HepG2 (cell line): ENCODE measurements at regions not wholly inside any gene's neighbourhood (a gene's known extent, or its start where the extent isn't known, plus 50 kb on each side); places are given as distances from the start of the nearest gene placed in this dataset.

Source experiments
- ATAC-seq: fragments of 200-7000 bp; cut with Tn5 transposase; 3 replicates; pipeline ENCODE4 v1.9.1; 2020; ENCODE audit warnings: mild to moderate bottlenecking, moderate library complexity
- BruUV-seq: library from RNA; stranded (reverse); fragments of 400-500 nt; replicated peaks from 2 replicates; lab custom pipeline; 2021; lab: Mats Ljungman, UMichigan
- CTCF ChIA-PET: fragments of 300-600 bp; formaldehyde crosslinking; extraction: SDS; loops from one replicate; lab custom pipeline; 2021; ENCODE audit warnings: low total read pairs, inconsistent platforms, low intra/inter-chr PET ratio; lab: Yijun Ruan, JAX
- POLR2A ChIA-PET: fragments of 350-600 bp; sonication (Branson Sonifier 250); formaldehyde crosslinking; loops from one replicate; lab custom pipeline; 2020; ENCODE audit warnings: antibody characterized with exemption, inconsistent platforms; lab: Yijun Ruan, JAX
- DNase-seq: peaks from one replicate; pipeline ENCODE4 v3.0.0-alpha.2; 2015; ENCODE audit warnings: low spot score
- FAIRE-seq: peaks from 3 replicates; lab custom pipeline; 2011; peaks lifted over from hg19 to GRCh38; lab: Jason Lieb, UNC
- H2AFZ ChIP-seq: one replicate; pipeline ENCODE4 v1.6.1; 2011; ENCODE audit warnings: low read length, inconsistent platforms
- H3K27ac ChIP-seq: fragments of 300-600 bp; 3 replicates; pipeline ENCODE4 v1.8.0; 2011; ENCODE audit warnings: mixed run types, mild to moderate bottlenecking, mixed read lengths, low read length, inconsistent platforms; ENCODE audit not compliant: insufficient read depth; ENCODE audit errors: extremely low read length
- H3K27me3 ChIP-seq, 2 experiments: fragments of 200-600 bp in 1 of 2; 2 replicates in 1 of 2; 3 replicates in 1 of 2; pipeline versions ENCODE4 v1.6.0 to v1.8.0; 2011; ENCODE audit warnings: low read length in 2 of 2, mild to moderate bottlenecking in 2 of 2, moderate library complexity in 2 of 2, inconsistent platforms in 1 of 2; ENCODE audit not compliant: insufficient read depth in 2 of 2, control insufficient read depth in 1 of 2
- H3K36me3 ChIP-seq, 2 experiments: fragments of 200-600 bp in 1 of 2; replicated peaks in 1 of 2; 2 replicates in 1 of 2; 3 replicates in 1 of 2; pipeline versions ENCODE4 v1.5.1 to v1.8.0; 2011; ENCODE audit warnings: low read length in 2 of 2, inconsistent platforms in 1 of 2; ENCODE audit not compliant: insufficient read depth in 2 of 2, control insufficient read depth in 1 of 2
- H3K4me1 ChIP-seq: 2 replicates; pipeline ENCODE4 v1.5.1; 2012; ENCODE audit warnings: low read length, inconsistent platforms; ENCODE audit not compliant: insufficient read depth
- H3K4me2 ChIP-seq: 2 replicates; pipeline ENCODE4 v1.6.0; 2011; ENCODE audit warnings: low read depth, low read length, inconsistent platforms
- H3K4me3 ChIP-seq, 3 experiments: fragments of 200-600 bp in 1 of 3; sonication (generic), shearing (Covaris generic) in 1 of 3; replicated peaks in 1 of 3; 2 replicates each; pipeline ENCODE4 v1.5.1; 2011 to 2016; ENCODE audit warnings: low read length in 3 of 3, inconsistent platforms in 2 of 3, low read depth in 2 of 3, mild to moderate bottlenecking in 2 of 3, control low read depth in 1 of 3, mixed read lengths in 1 of 3; ENCODE audit not compliant: insufficient read depth in 1 of 3
- H3K79me2 ChIP-seq: one replicate; pipeline ENCODE4 v1.6.1; 2011; ENCODE audit warnings: low read length, inconsistent platforms; ENCODE audit not compliant: insufficient read depth
- H3K9ac ChIP-seq: 2 replicates; pipeline ENCODE4 v1.6.0; 2011; ENCODE audit warnings: mild to moderate bottlenecking, low read depth, low read length, inconsistent platforms; ENCODE audit not compliant: insufficient read depth
- H3K9me3 ChIP-seq: 2 replicates; pipeline ENCODE4 v1.5.1; 2012; ENCODE audit warnings: mild to moderate bottlenecking, low read length
- H4K20me1 ChIP-seq: 2 replicates; pipeline ENCODE4 v1.6.0; 2011; ENCODE audit warnings: inconsistent platforms, mild to moderate bottlenecking, low read length, moderate library complexity; ENCODE audit not compliant: insufficient read depth
- KLF16 ChIP-seq, 2 experiments: sonication (generic) in 1 of 2; formaldehyde crosslinking in 1 of 2; IDR thresholded peaks; 2 replicates each; pipeline versions ENCODE4 v1.6.1 to v1.8.0; 2016 to 2023; ENCODE audit warnings: missing genetic modification reagents in 2 of 2, missing compliant biosample characterization in 1 of 2
- LCORL ChIP-seq, 2 experiments: fragments of 450-650 bp in 1 of 2; sonication (generic) in 1 of 2; formaldehyde crosslinking in 1 of 2; IDR thresholded peaks; 2 replicates each; pipeline versions ENCODE4 v1.5.0 to v1.6.1; 2017 to 2020; ENCODE audit warnings: antibody characterized with exemption in 1 of 2, missing genetic modification reagents in 1 of 2
- SMARCC2 ChIP-seq: fragments of 450-650 bp; IDR thresholded peaks from 2 replicates; pipeline ENCODE4 v1.6.1; 2017; ENCODE audit warnings: antibody characterized with exemption, mild to moderate bottlenecking
- YY1 ChIP-seq: IDR thresholded peaks from 2 replicates; pipeline ENCODE4 v1.6.1; 2011; ENCODE audit warnings: low read length, low read depth, moderate library complexity, mild to moderate bottlenecking; ENCODE audit not compliant: insufficient read depth, insufficient replicate concordance
- ZFP82 ChIP-seq: sonication (generic); formaldehyde crosslinking; IDR thresholded peaks from 2 replicates; pipeline ENCODE4 v1.5.1; 2020; ENCODE audit warnings: mild to moderate bottlenecking, missing genetic modification reagents, borderline replicate concordance
- ZNF543 ChIP-seq: sonication (generic); formaldehyde crosslinking; IDR thresholded peaks from 2 replicates; pipeline ENCODE4 v1.4.0; 2020; ENCODE audit warnings: mild to moderate bottlenecking, missing genetic modification reagents
- ZNF550 ChIP-seq: sonication (generic); formaldehyde crosslinking; IDR thresholded peaks from 2 replicates; pipeline ENCODE4 v1.4.0; 2020; ENCODE audit warnings: mild to moderate bottlenecking, missing genetic modification reagents, borderline replicate concordance
- WGBS: methylation state at CpG from one replicate; pipeline ENCODE4 v1.1.6; 2017; ENCODE audit warnings: low lambda C conversion rate; 5-methylcytosine and 5-hydroxymethylcytosine counted together
- in situ Hi-C: cut with HindIII; loops from 2 replicates; pipeline ENCODE4 v1.10.0; 2017; ENCODE audit warnings: low pct_unique_long_range_greater_than_20kb; ENCODE audit not compliant: extremely low pct_ligation_motif_present
- intact Hi-C: fragments of 100-400 bp; cut with micrococcal nuclease; formaldehyde crosslinking; loops from one replicate; pipeline ENCODE4 v1.10.0; 2022; ENCODE audit not compliant: unreplicated experiment
- TF ChIP-seq, protein P1 (sequence below): sonication (generic); formaldehyde crosslinking; IDR thresholded peaks from 2 replicates; pipeline ENCODE4 v1.8.1; 2023; ENCODE audit warnings: mild to moderate bottlenecking, missing genetic modification reagents
- TF ChIP-seq, protein P2 (sequence below): sonication (generic); formaldehyde crosslinking; IDR thresholded peaks from 2 replicates; pipeline ENCODE4 v1.5.0; 2020; ENCODE audit warnings: mild to moderate bottlenecking, missing genetic modification reagents, borderline replicate concordance
- TF ChIP-seq, protein P3 (sequence below): sonication (generic); formaldehyde crosslinking; IDR thresholded peaks from 2 replicates; pipeline ENCODE4 v1.9.0; 2021; ENCODE audit warnings: missing genetic modification reagents, borderline replicate concordance

DNA sequence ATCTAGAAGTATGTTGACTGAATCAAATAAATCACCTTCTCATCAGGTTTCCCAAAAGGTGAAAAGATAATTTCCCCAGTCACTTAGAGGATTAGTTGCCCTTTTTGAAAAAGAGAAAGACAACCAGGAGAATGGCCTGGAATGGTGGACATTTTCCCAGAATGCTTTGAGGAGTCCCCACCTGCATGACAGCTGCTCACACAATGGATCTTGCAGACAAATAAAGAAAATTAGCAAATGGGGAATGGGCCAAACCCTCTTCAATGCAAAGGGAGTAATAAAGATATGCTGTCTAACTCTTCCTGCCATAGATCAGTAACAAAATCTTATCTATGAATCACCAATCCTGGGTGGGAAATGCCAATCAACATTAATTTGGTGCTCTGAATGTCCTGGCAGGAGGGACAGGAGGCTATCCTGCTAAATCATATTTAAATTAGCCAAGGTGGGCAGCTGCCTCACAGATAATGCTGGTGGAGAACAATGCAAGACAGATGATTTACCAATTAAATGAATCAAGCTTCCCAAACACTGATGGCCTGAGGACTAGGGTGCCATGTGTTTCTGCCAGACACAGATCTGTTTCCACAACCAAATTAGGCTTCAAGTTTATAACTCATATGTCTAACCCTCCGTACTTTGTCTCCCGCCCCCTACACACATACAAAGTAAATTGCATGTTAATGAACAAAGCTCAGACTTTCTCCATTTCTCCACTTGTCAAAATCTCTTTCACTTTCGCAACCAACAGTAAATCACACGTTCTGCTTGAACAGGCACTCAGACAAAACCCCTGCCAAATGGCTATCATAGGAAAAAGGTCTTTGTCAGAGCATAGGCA, 488.0 kb upstream of the PLXNA2 start:
- H3K4me1 ChIP-seq: no peaks in the 10 kb centered on the region
- WGBS: 11% methylated on average over 4 of the region's 4 CpGs
- FAIRE-seq (no peak), ATAC-seq (no peak), DNase-seq (no peak)
- ChIA-PET POLR2A (no interaction called here), CTCF (no interaction called here)
- H2AFZ ChIP-seq: no peak overlapping the region
- no peaks in the 10 kb centered on the region for H3K79me2 ChIP-seq
- no peak overlapping the region for H3K4me2 ChIP-seq
- H3K4me3 ChIP-seq: no peak overlapping the region
- no peak overlapping the region for H3K9ac ChIP-seq
- no peaks in the 10 kb centered on the region for H4K20me1 ChIP-seq
- H3K36me3 ChIP-seq: no peaks in the 10 kb centered on the region
- H3K27me3 ChIP-seq: no peaks in the 10 kb centered on the region
- intact Hi-C loops (no loop called here), in situ Hi-C loops (no loop called here)
- BruUV-seq: no TSS peak
- H3K27ac ChIP-seq: no peak overlapping the region
- peaks cover 25% of the 10 kb centered on the region; the same call in 1 of the 2 replicates for H3K9me3 ChIP-seq
- TF ChIP-seq YY1: no peak
- no peak for TF ChIP-seq LCORL (IDR thresholded peaks at IDR 0.05)
- no peak for TF ChIP-seq LCORL (CRISPR knock-in tag; IDR thresholded peaks at IDR 0.05)
- TF ChIP-seq ZNF543 (CRISPR knock-in tag): no peak
- TF ChIP-seq ZFP82 (CRISPR knock-in tag): no peak
- TF ChIP-seq SMARCC2: no peak
- no peak for TF ChIP-seq KLF16 (CRISPR knock-in tag; IDR thresholded peaks at IDR 0.05)
- no peak for TF ChIP-seq ZNF550 (CRISPR knock-in tag)
- TF ChIP-seq, protein P1, sequence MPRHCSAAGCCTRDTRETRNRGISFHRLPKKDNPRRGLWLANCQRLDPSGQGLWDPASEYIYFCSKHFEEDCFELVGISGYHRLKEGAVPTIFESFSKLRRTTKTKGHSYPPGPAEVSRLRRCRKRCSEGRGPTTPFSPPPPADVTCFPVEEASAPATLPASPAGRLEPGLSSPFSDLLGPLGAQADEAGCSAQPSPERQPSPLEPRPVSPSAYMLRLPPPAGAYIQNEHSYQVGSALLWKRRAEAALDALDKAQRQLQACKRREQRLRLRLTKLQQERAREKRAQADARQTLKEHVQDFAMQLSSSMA: no peak
- TF ChIP-seq, protein P2, sequence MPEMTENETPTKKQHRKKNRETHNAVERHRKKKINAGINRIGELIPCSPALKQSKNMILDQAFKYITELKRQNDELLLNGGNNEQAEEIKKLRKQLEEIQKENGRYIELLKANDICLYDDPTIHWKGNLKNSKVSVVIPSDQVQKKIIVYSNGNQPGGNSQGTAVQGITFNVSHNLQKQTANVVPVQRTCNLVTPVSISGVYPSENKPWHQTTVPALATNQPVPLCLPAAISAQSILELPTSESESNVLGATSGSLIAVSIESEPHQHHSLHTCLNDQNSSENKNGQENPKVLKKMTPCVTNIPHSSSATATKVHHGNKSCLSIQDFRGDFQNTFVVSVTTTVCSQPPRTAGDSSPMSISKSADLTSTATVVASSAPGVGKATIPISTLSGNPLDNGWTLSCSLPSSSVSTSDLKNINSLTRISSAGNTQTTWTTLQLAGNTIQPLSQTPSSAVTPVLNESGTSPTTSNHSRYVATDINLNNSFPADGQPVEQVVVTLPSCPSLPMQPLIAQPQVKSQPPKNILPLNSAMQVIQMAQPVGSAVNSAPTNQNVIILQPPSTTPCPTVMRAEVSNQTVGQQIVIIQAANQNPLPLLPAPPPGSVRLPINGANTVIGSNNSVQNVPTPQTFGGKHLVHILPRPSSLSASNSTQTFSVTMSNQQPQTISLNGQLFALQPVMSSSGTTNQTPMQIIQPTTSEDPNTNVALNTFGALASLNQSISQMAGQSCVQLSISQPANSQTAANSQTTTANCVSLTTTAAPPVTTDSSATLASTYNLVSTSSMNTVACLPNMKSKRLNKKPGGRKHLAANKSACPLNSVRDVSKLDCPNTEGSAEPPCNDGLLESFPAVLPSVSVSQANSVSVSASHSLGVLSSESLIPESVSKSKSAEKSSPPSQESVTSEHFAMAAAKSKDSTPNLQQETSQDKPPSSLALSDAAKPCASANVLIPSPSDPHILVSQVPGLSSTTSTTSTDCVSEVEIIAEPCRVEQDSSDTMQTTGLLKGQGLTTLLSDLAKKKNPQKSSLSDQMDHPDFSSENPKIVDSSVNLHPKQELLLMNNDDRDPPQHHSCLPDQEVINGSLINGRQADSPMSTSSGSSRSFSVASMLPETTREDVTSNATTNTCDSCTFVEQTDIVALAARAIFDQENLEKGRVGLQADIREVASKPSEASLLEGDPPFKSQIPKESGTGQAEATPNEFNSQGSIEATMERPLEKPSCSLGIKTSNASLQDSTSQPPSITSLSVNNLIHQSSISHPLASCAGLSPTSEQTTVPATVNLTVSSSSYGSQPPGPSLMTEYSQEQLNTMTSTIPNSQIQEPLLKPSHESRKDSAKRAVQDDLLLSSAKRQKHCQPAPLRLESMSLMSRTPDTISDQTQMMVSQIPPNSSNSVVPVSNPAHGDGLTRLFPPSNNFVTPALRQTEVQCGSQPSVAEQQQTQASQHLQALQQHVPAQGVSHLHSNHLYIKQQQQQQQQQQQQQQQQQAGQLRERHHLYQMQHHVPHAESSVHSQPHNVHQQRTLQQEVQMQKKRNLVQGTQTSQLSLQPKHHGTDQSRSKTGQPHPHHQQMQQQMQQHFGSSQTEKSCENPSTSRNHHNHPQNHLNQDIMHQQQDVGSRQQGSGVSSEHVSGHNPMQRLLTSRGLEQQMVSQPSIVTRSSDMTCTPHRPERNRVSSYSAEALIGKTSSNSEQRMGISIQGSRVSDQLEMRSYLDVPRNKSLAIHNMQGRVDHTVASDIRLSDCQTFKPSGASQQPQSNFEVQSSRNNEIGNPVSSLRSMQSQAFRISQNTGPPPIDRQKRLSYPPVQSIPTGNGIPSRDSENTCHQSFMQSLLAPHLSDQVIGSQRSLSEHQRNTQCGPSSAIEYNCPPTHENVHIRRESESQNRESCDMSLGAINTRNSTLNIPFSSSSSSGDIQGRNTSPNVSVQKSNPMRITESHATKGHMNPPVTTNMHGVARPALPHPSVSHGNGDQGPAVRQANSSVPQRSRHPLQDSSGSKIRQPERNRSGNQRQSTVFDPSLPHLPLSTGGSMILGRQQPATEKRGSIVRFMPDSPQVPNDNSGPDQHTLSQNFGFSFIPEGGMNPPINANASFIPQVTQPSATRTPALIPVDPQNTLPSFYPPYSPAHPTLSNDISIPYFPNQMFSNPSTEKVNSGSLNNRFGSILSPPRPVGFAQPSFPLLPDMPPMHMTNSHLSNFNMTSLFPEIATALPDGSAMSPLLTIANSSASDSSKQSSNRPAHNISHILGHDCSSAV (CRISPR knock-in tag): no peak
- TF ChIP-seq, protein P3, sequence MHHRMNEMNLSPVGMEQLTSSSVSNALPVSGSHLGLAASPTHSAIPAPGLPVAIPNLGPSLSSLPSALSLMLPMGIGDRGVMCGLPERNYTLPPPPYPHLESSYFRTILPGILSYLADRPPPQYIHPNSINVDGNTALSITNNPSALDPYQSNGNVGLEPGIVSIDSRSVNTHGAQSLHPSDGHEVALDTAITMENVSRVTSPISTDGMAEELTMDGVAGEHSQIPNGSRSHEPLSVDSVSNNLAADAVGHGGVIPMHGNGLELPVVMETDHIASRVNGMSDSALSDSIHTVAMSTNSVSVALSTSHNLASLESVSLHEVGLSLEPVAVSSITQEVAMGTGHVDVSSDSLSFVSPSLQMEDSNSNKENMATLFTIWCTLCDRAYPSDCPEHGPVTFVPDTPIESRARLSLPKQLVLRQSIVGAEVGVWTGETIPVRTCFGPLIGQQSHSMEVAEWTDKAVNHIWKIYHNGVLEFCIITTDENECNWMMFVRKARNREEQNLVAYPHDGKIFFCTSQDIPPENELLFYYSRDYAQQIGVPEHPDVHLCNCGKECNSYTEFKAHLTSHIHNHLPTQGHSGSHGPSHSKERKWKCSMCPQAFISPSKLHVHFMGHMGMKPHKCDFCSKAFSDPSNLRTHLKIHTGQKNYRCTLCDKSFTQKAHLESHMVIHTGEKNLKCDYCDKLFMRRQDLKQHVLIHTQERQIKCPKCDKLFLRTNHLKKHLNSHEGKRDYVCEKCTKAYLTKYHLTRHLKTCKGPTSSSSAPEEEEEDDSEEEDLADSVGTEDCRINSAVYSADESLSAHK (CRISPR knock-in tag): no peak
